ENCODE measurements at regions not wholly inside any gene's neighbourhood (a gene's known extent, or its start where the extent isn't known, plus 50 kb on each side); places are given as distances from the start of the nearest gene placed in this dataset.
A peak's percentile ranks its signal among the peaks of the same experiment; 100 is the strongest.
"Not testable (repeated sequence)": the region's sequence is repeated elsewhere in the genome, so short reads cannot be mapped to it uniquely, and the experiment has no call there.

GRCh38 chr11:38839071-38839470, 2241.0 kb upstream of the RAG2 start:
- no peaks in the 10 kb centered on the region for H3K36me3 ChIP-seq
- H3K27me3 ChIP-seq (replicated peaks in 1 of 7): no peaks in the 10 kb centered on the region
- 77 to 87% (median 81%) methylated on average over 3 of the region's 3 CpGs for WGBS, 5 donors
- peaks cover 0 to 16% (median 0%) of the 10 kb centered on the region in 8 donors for H3K9me3 ChIP-seq
- intact Hi-C loops (cut with DNase I; ENCODE audit: low total_unique reads): no loop called here
- TF ChIP-seq POLR2AphosphoS5 (IDR thresholded peaks at IDR 0.05) (no peak), CTCF (IDR thresholded peaks at IDR 0.05 in 8 of 11, conservative IDR thresholded peaks at IDR 0.05 in 3 of 11) (no peak), POLR2A (IDR thresholded peaks at IDR 0.05) (no peak)
- no peak overlapping the region for H3K4me3 ChIP-seq
- no peak for DNase-seq
- H3K4me1 ChIP-seq: no peaks in the 10 kb centered on the region
- H3K27ac ChIP-seq: no peak overlapping the region

- Histone ChIP-seq H3K27me3 (replicated peaks in 1 of 7) (no peaks in the 10 kb centered on the region), H3K27ac (no peak overlapping the region), H3K36me3 (no peaks in the 10 kb centered on the region), H3K9me3 (peaks cover 0 to 4% (median 0%) of the 10 kb centered on the region in 8 donors), H3K4me3 (no peak overlapping the region), H3K4me1 (no peaks in the 10 kb centered on the region)
- TF ChIP-seq POLR2A (IDR thresholded peaks at IDR 0.05) (no peak), POLR2AphosphoS5 (IDR thresholded peaks at IDR 0.05) (no peak)
- intact Hi-C loops (cut with DNase I; ENCODE audit: low total_unique reads): no loop called here
- WGBS, 5 donors: 78 to 89% (median 81%) methylated on average over 4 of the region's 4 CpGs
- no peak for DNase-seq
These were observed 2237.9 kb upstream of the RAG2 start for GRCh38 chr11:38835966-38836365.

- intact Hi-C loops (cut with DNase I; ENCODE audit: low total_unique reads): no loop called here
- peaks cover 0 to 59% (median 37%) of the 10 kb centered on the region in 8 donors for H3K9me3 ChIP-seq
- WGBS, 5 donors: 78 to 83% (median 81%) methylated on average over 3 of the region's 3 CpGs
- no peaks in the 10 kb centered on the region for H3K36me3 ChIP-seq
- no peak for DNase-seq
- H3K4me1 ChIP-seq: no peaks in the 10 kb centered on the region
- TF ChIP-seq POLR2A (IDR thresholded peaks at IDR 0.05): no peak
- no peak for TF ChIP-seq CTCF (IDR thresholded peaks at IDR 0.05 in 8 of 11, conservative IDR thresholded peaks at IDR 0.05 in 3 of 11)
- H3K27me3 ChIP-seq (replicated peaks in 1 of 7): no peaks in the 10 kb centered on the region
- H3K4me3 ChIP-seq: no peak overlapping the region
- no peak overlapping the region for H3K27ac ChIP-seq
These were observed 2226.5 kb upstream of the RAG2 start for GRCh38 chr11:38824573-38824972.

- H3K4me1 ChIP-seq; H3K27me3 ChIP-seq (replicated peaks in 1 of 7); H3K36me3 ChIP-seq; intact Hi-C loops (cut with DNase I; ENCODE audit: low total_unique reads); H3K4me3 ChIP-seq; H3K27ac ChIP-seq: not testable (repeated sequence)
- peak; percentile 41 for DNase-seq
- WGBS, 5 donors: 73 to 97% (median 89%) methylated on average over 9 of the region's 9 CpGs
- peaks cover 0 to 31% (median 13%) of the 10 kb centered on the region in 8 donors for H3K9me3 ChIP-seq
These were observed 2223.8 kb upstream of the RAG2 start for GRCh38 chr11:38821786-38822185.

- Histone ChIP-seq H3K4me3 (no peak overlapping the region), H3K27ac (no peak overlapping the region), H3K27me3 (replicated peaks in 1 of 7) (no peaks in the 10 kb centered on the region), H3K36me3 (no peaks in the 10 kb centered on the region), H3K4me1 (no peaks in the 10 kb centered on the region), H3K9me3 (peaks cover 0 to 16% (median 3%) of the 10 kb centered on the region in 8 donors)
- no peak for DNase-seq
- 61 to 85% (median 80%) methylated on average over 1 of the region's 1 CpG for WGBS, 5 donors
- TF ChIP-seq CTCF (IDR thresholded peaks at IDR 0.05 in 8 of 11, conservative IDR thresholded peaks at IDR 0.05 in 3 of 11) (no peak), POLR2AphosphoS5 (IDR thresholded peaks at IDR 0.05) (no peak), POLR2A (IDR thresholded peaks at IDR 0.05) (no peak)
- intact Hi-C loops (cut with DNase I; ENCODE audit: low total_unique reads): no loop called here
These were observed 2221.9 kb upstream of the RAG2 start for GRCh38 chr11:38819981-38820380.

Measured in spleen (tissue), 11 donors.